Keratinocyte (primary cell): ENCODE measurements at regions not wholly inside any gene's neighbourhood (a gene's known extent, or its start where the extent isn't known, plus 50 kb on each side); places are given as distances from the start of the nearest gene placed in this dataset.

Experiments
- DNase-seq: peaks from one replicate; pipeline ENCODE4 v3.0.0-alpha.2; 2011; ENCODE audit warnings: low read depth, missing footprints, low spot score
- FAIRE-seq: peaks from 2 replicates; lab custom pipeline; 2011; peaks lifted over from hg19 to GRCh38; lab: Jason Lieb, UNC
- H2AFZ ChIP-seq: 2 replicates; pipeline ENCODE4 v1.6.0; 2012; ENCODE audit warnings: low read length, control low read depth, inconsistent platforms; ENCODE audit not compliant: control insufficient read depth
- H3K27ac ChIP-seq: 2 replicates; pipeline ENCODE4 v1.5.1; 2011; ENCODE audit warnings: low read length; ENCODE audit not compliant: control insufficient read depth, insufficient read depth
- H3K27me3 ChIP-seq: 3 replicates; pipeline ENCODE4 v1.6.0; 2011; ENCODE audit warnings: low read length; ENCODE audit not compliant: control insufficient read depth, insufficient read depth; ENCODE audit errors: extremely low read depth
- H3K36me3 ChIP-seq, 2 experiments: 2 replicates in 1 of 2; 3 replicates in 1 of 2; pipeline ENCODE4 v1.5.1; 2011; ENCODE audit warnings: low read length in 2 of 2, mild to moderate bottlenecking in 1 of 2; ENCODE audit not compliant: control insufficient read depth in 2 of 2, insufficient read depth in 2 of 2; ENCODE audit errors: extremely low read depth in 1 of 2
- H3K4me1 ChIP-seq: 3 replicates; pipeline ENCODE4 v1.5.1; 2011; ENCODE audit warnings: low read length; ENCODE audit not compliant: control insufficient read depth, insufficient read depth; ENCODE audit errors: extremely low read depth
- H3K4me2 ChIP-seq: 3 replicates; pipeline ENCODE4 v1.6.0; 2011; ENCODE audit warnings: low read depth, low read length; ENCODE audit not compliant: control insufficient read depth, insufficient read depth; ENCODE audit errors: extremely low read depth
- H3K4me3 ChIP-seq, 3 experiments: fragments of 200-600 bp in 1 of 3; sonication (generic) in 1 of 3; 2 replicates in 2 of 3; 3 replicates in 1 of 3; pipeline ENCODE4 v1.5.1; 2011 to 2016; ENCODE audit warnings: low read length in 3 of 3, mild to moderate bottlenecking in 3 of 3, control low read depth in 2 of 3, inconsistent platforms in 1 of 3, low read depth in 1 of 3, mixed read lengths in 1 of 3, mixed run types in 1 of 3, moderate library complexity in 1 of 3; ENCODE audit not compliant: control insufficient read depth in 2 of 3, insufficient read depth in 2 of 3; ENCODE audit errors: extremely low read depth in 1 of 3
- H3K79me2 ChIP-seq: 2 replicates; pipeline ENCODE4 v1.6.0; 2012; ENCODE audit warnings: low read length; ENCODE audit not compliant: control insufficient read depth, insufficient read depth
- H3K9ac ChIP-seq: 3 replicates; pipeline ENCODE4 v1.6.0; 2011; ENCODE audit warnings: low read length; ENCODE audit not compliant: control insufficient read depth, insufficient read depth; ENCODE audit errors: extremely low read depth
- H3K9me1 ChIP-seq: 3 replicates; pipeline ENCODE4 v1.6.0; 2011; ENCODE audit warnings: low read length; ENCODE audit not compliant: control insufficient read depth, insufficient read depth; ENCODE audit errors: extremely low read depth
- H3K9me3 ChIP-seq: 2 replicates; pipeline ENCODE4 v1.5.1; 2012; ENCODE audit warnings: low read depth, low read length; ENCODE audit not compliant: control insufficient read depth
- H4K20me1 ChIP-seq: 3 replicates; pipeline ENCODE4 v1.6.0; 2011; ENCODE audit warnings: low read length; ENCODE audit not compliant: control insufficient read depth, insufficient read depth; ENCODE audit errors: extremely low read depth
- CTCF ChIP-seq, 3 experiments: IDR thresholded peaks in 1 of 3; conservative IDR thresholded peaks in 1 of 3; optimal IDR thresholded peaks in 1 of 3; 2 replicates in 2 of 3; 3 replicates in 1 of 3; pipeline versions ENCODE3 to v1.5.1; 2011; ENCODE audit warnings: low read length in 3 of 3, mild to moderate bottlenecking in 3 of 3, moderate library complexity in 2 of 3, control low read depth in 1 of 3, inconsistent platforms in 1 of 3; ENCODE audit not compliant: insufficient read depth in 2 of 3; ENCODE audit errors: extremely low read depth in 1 of 3
- EZH2 ChIP-seq: IDR thresholded peaks from one replicate; pipeline ENCODE4 v1.6.1; 2012; ENCODE audit warnings: inconsistent platforms, mild to moderate bottlenecking, low read length, moderate library complexity
- dilution Hi-C: fragments of 300-500 bp; cut with MboI; formaldehyde crosslinking; loops from one replicate; pipeline ENCODE4 v1.7.0; 2020; ENCODE audit warnings: low sequenced_read_pairs; ENCODE audit not compliant: extremely low pct_ligation_motif_present

- H3K9me1 ChIP-seq, result no peaks in the 10 kb centered on the region
- H3K9ac ChIP-seq, result peak overlapping the region; percentile 77
- DNase-seq, result peak; percentile 84
- peaks cover 34% of the 10 kb centered on the region for H3K4me1 ChIP-seq
- H3K9me3 ChIP-seq, result no peaks in the 10 kb centered on the region
- H3K27me3 ChIP-seq, result no peaks in the 10 kb centered on the region
- no peaks in the 10 kb centered on the region for H3K79me2 ChIP-seq
- peak overlapping the region; percentile 49 for H3K4me2 ChIP-seq
- dilution Hi-C loops, result no loop called here
- peak overlapping the region in 2 of 3 experiments; percentile 5 to 23 for H3K4me3 ChIP-seq
- peak overlapping the region; percentile 90 for H3K27ac ChIP-seq
- H3K36me3 ChIP-seq, result no peaks in the 10 kb centered on the region
- H4K20me1 ChIP-seq, result no peaks in the 10 kb centered on the region
- peak; percentile 95 for FAIRE-seq
- peak overlapping the region; percentile 84 for H2AFZ ChIP-seq
- TF ChIP-seq CTCF (optimal IDR thresholded peaks at IDR 0.05 in 1 of 3, IDR thresholded peaks at IDR 0.05 in 1 of 3, conservative IDR thresholded peaks at IDR 0.05 in 1 of 3; ENCODE audit: extremely low read depth in 1 of 3, insufficient read depth in 2 of 3, low read length in 3 of 3), result no peak
- no peak for TF ChIP-seq EZH2
These were observed 85.9 kb upstream of the IGF1R start for GRCh38 chr15:98562331-98562937.

GRCh38 chr15:98565566-98565965 is 82.8 kb upstream of the IGF1R start:
- no peak overlapping the region for H3K4me3 ChIP-seq
- H3K27me3 ChIP-seq, result no peaks in the 10 kb centered on the region
- no peak for DNase-seq
- no peak overlapping the region for H2AFZ ChIP-seq
- no peak for FAIRE-seq
- TF ChIP-seq CTCF (optimal IDR thresholded peaks at IDR 0.05 in 1 of 3, IDR thresholded peaks at IDR 0.05 in 1 of 3, conservative IDR thresholded peaks at IDR 0.05 in 1 of 3; ENCODE audit: extremely low read depth in 1 of 3, insufficient read depth in 2 of 3, low read length in 3 of 3), result no peak
- TF ChIP-seq EZH2, result no peak
- H3K4me2 ChIP-seq, result no peak overlapping the region
- peaks cover 25% of the 10 kb centered on the region for H3K4me1 ChIP-seq
- H3K79me2 ChIP-seq, result no peaks in the 10 kb centered on the region
- no peaks in the 10 kb centered on the region for H3K9me3 ChIP-seq
- no peak overlapping the region for H3K9ac ChIP-seq
- no peak overlapping the region for H3K27ac ChIP-seq
- H4K20me1 ChIP-seq, result no peaks in the 10 kb centered on the region
- dilution Hi-C loops, result no loop called here
- H3K36me3 ChIP-seq, result no peaks in the 10 kb centered on the region
- no peaks in the 10 kb centered on the region for H3K9me1 ChIP-seq
